ENCODE measurements at regions not wholly inside any gene's neighbourhood (a gene's known extent, or its start where the extent isn't known, plus 50 kb on each side); places are given as distances from the start of the nearest gene placed in this dataset.

- Histone ChIP-seq H2AK5ac (ENCODE audit: insufficient read length, low read length) (no peak overlapping the region), H3K56ac (ENCODE audit: insufficient read length, low read depth, low read length) (no peak overlapping the region), H3K79me2 (ENCODE audit: insufficient read depth, low read length) (no peaks in the 10 kb centered on the region), H3K4me1 (ENCODE audit: insufficient read depth, low read length) (no peaks in the 10 kb centered on the region), H2BK5ac (ENCODE audit: insufficient read length, low read length) (no peak overlapping the region), H4K5ac (ENCODE audit: insufficient read length, low read depth, low read length) (no peak overlapping the region), H3K23me2 (ENCODE audit: insufficient read length, low read depth, low read length, poor library complexity, severe bottlenecking) (no peaks in the 10 kb centered on the region), H3T11ph (ENCODE audit: low read length) (no peak overlapping the region), H2BK15ac (ENCODE audit: low read depth, low read length) (no peak overlapping the region), H3K9me3 (ENCODE audit: control insufficient read depth, low read depth, low read length) (no peaks in the 10 kb centered on the region), H2BK120ac (ENCODE audit: low read depth, low read length, poor library complexity, severe bottlenecking) (no peak overlapping the region), H3K27me3 (ENCODE audit: insufficient read depth, low read length) (no peaks in the 10 kb centered on the region), H3K18ac (ENCODE audit: insufficient read length, low read depth, low read length) (no peak overlapping the region), H3K4me2 (ENCODE audit: insufficient read depth, insufficient read length, low read length) (no peak overlapping the region), H4K8ac (replicated peaks; ENCODE audit: insufficient read length, low read depth, low read length) (no peak overlapping the region), H4K91ac (ENCODE audit: insufficient read length, low read depth, low read length) (no peak overlapping the region), H3K4ac (ENCODE audit: low read depth, low read length) (no peak overlapping the region), H2BK20ac (ENCODE audit: low read depth, low read length, poor library complexity, severe bottlenecking) (no peak overlapping the region), H4K20me1 (ENCODE audit: control insufficient read depth, insufficient read depth, insufficient read length) (no peaks in the 10 kb centered on the region), H2BK12ac (ENCODE audit: insufficient read length, low read depth, low read length) (no peak overlapping the region), H3K9ac (ENCODE audit: extremely low read depth, insufficient read length, low read length) (no peak overlapping the region), H2AFZ (ENCODE audit: low read length) (no peak overlapping the region), H3K14ac (ENCODE audit: insufficient read depth, low read length) (no peak overlapping the region), H3K79me1 (ENCODE audit: insufficient read depth, low read depth, low read length, poor library complexity, severe bottlenecking) (no peaks in the 10 kb centered on the region), H3K23ac (ENCODE audit: insufficient read length, low read depth, low read length) (no peak overlapping the region), H3K27ac (ENCODE audit: insufficient read length, low read depth, low read length) (no peak overlapping the region)
- Mint-ChIP-seq H3K4me1 (peaks cover 27 to 34% of the 10 kb centered on the region in 2 experiments), H3K36me3 (ENCODE audit: insufficient read depth in 1 of 3, low read depth in 3 of 3) (no peaks in the 10 kb centered on the region), H3K27ac (no peak overlapping the region), H3K27me3 (ENCODE audit: low read depth) (no peaks in the 10 kb centered on the region), H3K4me3 (no peak overlapping the region), H3K9me3 (no peaks in the 10 kb centered on the region)
- WGBS (ENCODE audit: extremely low coverage, insufficient read length, low lambda C conversion rate), result no CpG with 5 or more reads among the region's 3 CpGs
- no peak for DNase-seq
- TF ChIP-seq CTCF (conservative IDR thresholded peaks at IDR 0.05), result no peak
Measured at GRCh38 chr11:79670882-79671281, 230.1 kb upstream of the TENM4 start.

Data from H9 (cell line).